Heart left ventricle (tissue), 16 donors: ENCODE measurements at regions not wholly inside any gene's neighbourhood (a gene's known extent, or its start where the extent isn't known, plus 50 kb on each side); places are given as distances from the start of the nearest gene placed in this dataset.

Experiments
- ATAC-seq, 4 donors: fragments of 200-7000 bp; cut with Tn5 transposase; one replicate each; pipeline ENCODE4 v1.9.1; 2020 to 2022; ENCODE audit warnings: moderate library complexity in 4 of 4, mild to moderate bottlenecking in 3 of 4, moderate number of reproducible peaks in 1 of 4
- DNase-seq, 5 donors: peaks; one replicate each; pipeline ENCODE4 v3.0.0-alpha.2; 2020
- H3K27ac ChIP-seq, 12 donors: fragments of 200-600 bp; sonication (generic) in 4 of 12; one replicate each; pipeline versions ENCODE4 v1.5.0 to v1.8.0; 2016 to 2022; ENCODE audit warnings: mild to moderate bottlenecking in 2 of 12
- H3K27me3 ChIP-seq, 9 donors: fragments of 200-600 bp; sonication (generic) in 2 of 9; one replicate each; pipeline versions ENCODE4 v1.5.1 to v1.8.0; 2016 to 2022; ENCODE audit warnings: mild to moderate bottlenecking in 3 of 9
- H3K36me3 ChIP-seq, 9 donors: fragments of 200-600 bp; sonication (generic) in 2 of 9; one replicate each; pipeline versions ENCODE4 v1.5.0 to v1.8.0; 2018 to 2022; ENCODE audit warnings: mild to moderate bottlenecking in 2 of 9
- H3K4me1 ChIP-seq, 12 donors: fragments of 200-600 bp; sonication (generic) in 4 of 12; one replicate each; pipeline versions ENCODE4 v1.5.0 to v1.8.0; 2016 to 2022; ENCODE audit warnings: mild to moderate bottlenecking in 3 of 12
- H3K4me3 ChIP-seq, 12 donors: fragments of 200-600 bp; sonication (generic) in 4 of 12; one replicate each; pipeline versions ENCODE4 v1.5.0 to v1.8.0; 2017 to 2022; ENCODE audit warnings: mild to moderate bottlenecking in 9 of 12, moderate library complexity in 4 of 12
- H3K9me3 ChIP-seq, 12 donors: fragments of 200-600 bp; sonication (generic) in 4 of 12; one replicate each; pipeline versions ENCODE4 v1.5.0 to v1.8.0; 2016 to 2022; ENCODE audit warnings: mild to moderate bottlenecking in 1 of 12
- POLR2A ChIP-seq, 2 donors: fragments of 450-650 bp; IDR thresholded peaks; one replicate each; pipeline ENCODE4 v1.6.1; 2017; ENCODE audit warnings: antibody characterized with exemption in 2 of 2, mild to moderate bottlenecking in 2 of 2, moderate library complexity in 2 of 2
- WGBS, 4 donors: extraction: QIAGEN DNeasy Blood & Tissue Kit in 2 of 4; methylation state at CpG; one replicate each; pipeline versions ENCODE4 v1.1.5 to v1.1.7; 2013 to 2018; 5-methylcytosine and 5-hydroxymethylcytosine counted together
- intact Hi-C, 10 donors: fragments of 100-400 bp; cut with DNase I; formaldehyde crosslinking; loops; one replicate each; pipeline versions ENCODE4 v1.11.1 to v1.14.2; 2022
- TF ChIP-seq, protein P1 (sequence below), 12 donors: fragments of 200-600 bp; sonication (generic) in 4 of 12; IDR thresholded peaks; one replicate each; pipeline versions ENCODE4 v1.5.0 to v1.8.0; 2018 to 2022; ENCODE audit warnings: antibody characterized with exemption in 12 of 12, mild to moderate bottlenecking in 5 of 12
- donor health status: ischemic (EF 13 %, LVEDD 7.1; RV severe dilation, severe dysfunction).
- donor health status: healthy with polysubstance abuse.
- donor health status: DM: no; HTN: yes; CAD: no.
- donor health status: DM: no; HTN: no; CAD: no.
- donor health status: ischemic (EF 25% LVEDD 6.9; RV normal size, moderate dysfunction).
- donor health status: ischemic (EF 25% LVEDD 5.7; RV mildly dilated, moderate dysfunction).
- donor health status: healthy.
- donor health status: DM: yes; HTN: yes; CAD: no.
- donor health status: ischemic (EF 35%, LVEDD 5.7; RV mildly dilated, moderate dysfunction).
- donor health status: nonischemic (EF 11% LVEDD 7.7; RV severe dilation, severe dysfunction).
- donor health status: DM: yes; HTN: yes; CAD: no.
- donor health status: PGD.
- donor health status: ischemic (EF 29% LVEDD 5.4; RV normal size, mild dysfunction).
- donor health status: nonischemic (EF 23%, LVEDD 6.1; RV moderate dilation, normal function).

- no peaks in the 10 kb centered on the region for H3K9me3 ChIP-seq
- intact Hi-C loops: no loop called here
- TF ChIP-seq POLR2A (IDR thresholded peaks at IDR 0.05): no peak
- TF ChIP-seq, protein P1, sequence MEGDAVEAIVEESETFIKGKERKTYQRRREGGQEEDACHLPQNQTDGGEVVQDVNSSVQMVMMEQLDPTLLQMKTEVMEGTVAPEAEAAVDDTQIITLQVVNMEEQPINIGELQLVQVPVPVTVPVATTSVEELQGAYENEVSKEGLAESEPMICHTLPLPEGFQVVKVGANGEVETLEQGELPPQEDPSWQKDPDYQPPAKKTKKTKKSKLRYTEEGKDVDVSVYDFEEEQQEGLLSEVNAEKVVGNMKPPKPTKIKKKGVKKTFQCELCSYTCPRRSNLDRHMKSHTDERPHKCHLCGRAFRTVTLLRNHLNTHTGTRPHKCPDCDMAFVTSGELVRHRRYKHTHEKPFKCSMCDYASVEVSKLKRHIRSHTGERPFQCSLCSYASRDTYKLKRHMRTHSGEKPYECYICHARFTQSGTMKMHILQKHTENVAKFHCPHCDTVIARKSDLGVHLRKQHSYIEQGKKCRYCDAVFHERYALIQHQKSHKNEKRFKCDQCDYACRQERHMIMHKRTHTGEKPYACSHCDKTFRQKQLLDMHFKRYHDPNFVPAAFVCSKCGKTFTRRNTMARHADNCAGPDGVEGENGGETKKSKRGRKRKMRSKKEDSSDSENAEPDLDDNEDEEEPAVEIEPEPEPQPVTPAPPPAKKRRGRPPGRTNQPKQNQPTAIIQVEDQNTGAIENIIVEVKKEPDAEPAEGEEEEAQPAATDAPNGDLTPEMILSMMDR (IDR thresholded peaks at IDR 0.05): no peak
- WGBS, 4 donors: 92 to 98% (median 95%) methylated on average over 3 of the region's 3 CpGs
- DNase-seq (no peak), ATAC-seq (no peak)
- peaks cover 0 to 7% (median under 1%) of the 10 kb centered on the region in 12 donors for H3K4me1 ChIP-seq
- no peak overlapping the region for H3K4me3 ChIP-seq
- no peak overlapping the region for H3K27ac ChIP-seq
- no peaks in the 10 kb centered on the region for H3K36me3 ChIP-seq
- H3K27me3 ChIP-seq: no peaks in the 10 kb centered on the region
Observed at GRCh38 chr1:232221802-232222499, 408.0 kb downstream of the SIPA1L2 start.

- peak; percentile 30 to 66 (median 50) for DNase-seq
- H3K4me1 ChIP-seq: peaks cover 0 to 7% (median 0%) of the 10 kb centered on the region in 12 donors
- intact Hi-C loops: no loop called here
- no peaks in the 10 kb centered on the region for H3K9me3 ChIP-seq
- WGBS, 4 donors: 38 to 74% (median 64%) methylated on average over 2 to 7 of the region's 7 CpGs
- H3K4me3 ChIP-seq: no peak overlapping the region
- no peaks in the 10 kb centered on the region for H3K27me3 ChIP-seq
- ATAC-seq: peak; percentile 40 to 78 (median 70)
- TF ChIP-seq, protein P1 (IDR thresholded peaks at IDR 0.05): no peak
- no peak for TF ChIP-seq POLR2A (IDR thresholded peaks at IDR 0.05)
- no peaks in the 10 kb centered on the region for H3K36me3 ChIP-seq
- no peak overlapping the region for H3K27ac ChIP-seq
Observed at GRCh38 chr1:232218955-232219865, 410.7 kb downstream of the SIPA1L2 start.

DNA sequence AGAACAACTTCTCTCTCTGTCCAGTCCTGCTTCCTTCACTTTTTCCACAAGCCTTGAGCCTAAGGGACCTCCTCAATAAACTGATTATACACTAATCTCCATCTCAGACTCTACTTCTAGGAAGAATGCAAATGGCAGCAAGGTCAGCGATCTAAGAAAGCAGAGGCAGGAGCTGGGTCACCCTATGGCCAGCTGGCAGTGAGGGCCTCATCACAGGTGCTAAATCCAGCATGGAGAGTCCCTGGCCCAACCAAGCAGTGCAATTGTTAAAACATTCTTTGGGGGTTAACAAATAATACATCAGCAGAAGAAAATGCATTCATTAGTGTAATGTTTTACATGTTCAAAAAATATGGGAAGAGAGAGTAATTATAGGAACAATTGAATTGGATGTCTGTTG, 416.0 kb downstream of the SIPA1L2 start:
- H3K4me1 ChIP-seq: peaks cover 0 to 3% (median 0%) of the 10 kb centered on the region in 12 donors
- H3K4me3 ChIP-seq: no peak overlapping the region
- TF ChIP-seq, protein P1 (IDR thresholded peaks at IDR 0.05): no peak
- no peak for TF ChIP-seq POLR2A (IDR thresholded peaks at IDR 0.05)
- H3K27me3 ChIP-seq: no peaks in the 10 kb centered on the region
- no peaks in the 10 kb centered on the region for H3K9me3 ChIP-seq
- H3K27ac ChIP-seq: no peak overlapping the region
- intact Hi-C loops: no loop called here
- no peak for ATAC-seq
- no peaks in the 10 kb centered on the region for H3K36me3 ChIP-seq
- 90 to 95% (median 93%) methylated on average over 1 of the region's 1 CpG for WGBS, 4 donors
- DNase-seq: no peak

GRCh38 chr1:232212253-232212652, 417.7 kb downstream of the SIPA1L2 start:
- 56 to 79% (median 65%) methylated on average over 1 of the region's 1 CpG for WGBS, 4 donors
- no peak for ATAC-seq
- no peak overlapping the region for H3K27ac ChIP-seq

More at GRCh38 chr1:232212253-232212652, 417.7 kb downstream of the SIPA1L2 start:
- H3K9me3 ChIP-seq: no peaks in the 10 kb centered on the region
- H3K36me3 ChIP-seq: no peaks in the 10 kb centered on the region
- intact Hi-C loops: no loop called here
- DNase-seq: no peak
- H3K4me1 ChIP-seq: peaks cover 0 to 3% (median 0%) of the 10 kb centered on the region in 12 donors
- no peaks in the 10 kb centered on the region for H3K27me3 ChIP-seq
- no peak overlapping the region for H3K4me3 ChIP-seq
- TF ChIP-seq, protein P1 (IDR thresholded peaks at IDR 0.05): no peak
- TF ChIP-seq POLR2A (IDR thresholded peaks at IDR 0.05): no peak
